Tibial artery (tissue), 4 donors: ENCODE measurements at regions not wholly inside any gene's neighbourhood (a gene's known extent, or its start where the extent isn't known, plus 50 kb on each side); places are given as distances from the start of the nearest gene placed in this dataset.

ENCODE experiments used
- DNase-seq, 2 donors: peaks; one replicate each; pipeline ENCODE4 v3.0.0-alpha.2; 2019
- H3K27ac ChIP-seq, 2 donors: fragments of 200-600 bp; sonication (generic) in 1 of 2; 1 replicate in 1 of 2; 2 replicates in 1 of 2; pipeline ENCODE4 v1.5.1; 2018 to 2019; ENCODE audit warnings: mild to moderate bottlenecking in 1 of 2
- H3K27me3 ChIP-seq, 2 donors: fragments of 200-600 bp; sonication (generic) in 1 of 2; one replicate each; pipeline versions ENCODE4 v1.5.1 to v1.6.0; 2016 to 2019
- H3K36me3 ChIP-seq, 3 donors: fragments of 200-600 bp; sonication (generic) in 2 of 3; one replicate each; pipeline ENCODE4 v1.5.1; 2016 to 2019; ENCODE audit warnings: mild to moderate bottlenecking in 2 of 3
- H3K4me1 ChIP-seq, 4 donors: fragments of 200-600 bp; sonication (generic) in 2 of 4; 1 replicate in 3 of 4; 2 replicates in 1 of 4; pipeline ENCODE4 v1.5.1; 2016 to 2019
- H3K4me3 ChIP-seq, 2 donors: fragments of 200-600 bp; sonication (generic) in 1 of 2; 1 replicate in 1 of 2; 2 replicates in 1 of 2; pipeline ENCODE4 v1.5.1; 2018 to 2019; ENCODE audit warnings: mild to moderate bottlenecking in 2 of 2
- H3K9me3 ChIP-seq, 3 donors: fragments of 200-600 bp; sonication (generic) in 1 of 3; one replicate each; pipeline ENCODE4 v1.5.1; 2016 to 2019
- CTCF ChIP-seq, 2 experiments: fragments of 200-600 bp in 1 of 2; fragments of 450-650 bp in 1 of 2; IDR thresholded peaks; one replicate each; pipeline ENCODE4 v1.5.1; 2017 to 2019; ENCODE audit warnings: antibody characterized with exemption in 2 of 2, mild to moderate bottlenecking in 1 of 2, moderate library complexity in 1 of 2
- intact Hi-C: fragments of 100-400 bp; cut with DNase I; formaldehyde crosslinking; loops from one replicate; pipeline ENCODE4 v1.15.0; 2023; ENCODE audit warnings: low total_unique reads

- Histone ChIP-seq H3K9me3 (no peaks in the 10 kb centered on the region), H3K36me3 (no peaks in the 10 kb centered on the region), H3K4me3 (no peak overlapping the region), H3K27ac (no peak overlapping the region), H3K27me3 (no peaks in the 10 kb centered on the region), H3K4me1 (peaks cover 0 to 41% (median 25%) of the 10 kb centered on the region in 4 donors)
- DNase-seq: no peak
- intact Hi-C loops: no loop called here
- no peak for TF ChIP-seq CTCF (IDR thresholded peaks at IDR 0.05)
Measured at GRCh38 chr1:201632364-201632952, 93.5 kb downstream of the NAV1 start.

DNA sequence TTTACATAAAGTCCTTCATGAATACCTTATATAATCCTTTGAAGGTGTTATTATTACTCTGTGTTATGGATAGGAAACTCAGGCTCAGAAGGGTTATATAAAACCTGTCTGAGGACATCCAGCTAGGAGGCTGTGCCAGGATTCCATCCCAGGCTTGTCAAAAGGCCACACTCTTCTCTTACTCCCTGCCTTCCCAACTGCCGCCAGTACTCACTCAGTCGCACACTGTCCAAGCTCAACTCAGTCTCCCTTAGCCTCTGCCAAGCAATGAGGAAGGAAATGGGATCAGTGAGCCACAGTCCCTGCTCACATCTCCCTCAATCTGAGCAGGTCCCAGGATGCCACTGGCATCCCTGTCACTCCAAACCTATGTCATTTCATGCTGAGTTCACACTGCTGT lies 94.4 kb downstream of the NAV1 start:
- Histone ChIP-seq H3K36me3 (no peaks in the 10 kb centered on the region), H3K9me3 (no peaks in the 10 kb centered on the region), H3K4me1 (peaks cover 0 to 41% (median 24%) of the 10 kb centered on the region in 4 donors), H3K4me3 (no peak overlapping the region), H3K27me3 (no peaks in the 10 kb centered on the region), H3K27ac (no peak overlapping the region)
- intact Hi-C loops: no loop called here
- no peak for TF ChIP-seq CTCF (IDR thresholded peaks at IDR 0.05)
- no peak for DNase-seq

GRCh38 chr1:201633811-201634210 lies 94.9 kb downstream of the NAV1 start:
- Histone ChIP-seq H3K4me3 (no peak overlapping the region), H3K9me3 (no peaks in the 10 kb centered on the region), H3K27ac (no peak overlapping the region), H3K36me3 (no peaks in the 10 kb centered on the region), H3K4me1 (peaks cover 0 to 41% (median 21%) of the 10 kb centered on the region in 4 donors), H3K27me3 (no peaks in the 10 kb centered on the region)
- no peak for TF ChIP-seq CTCF (IDR thresholded peaks at IDR 0.05)
- DNase-seq: no peak
- intact Hi-C loops: no loop called here

DNA sequence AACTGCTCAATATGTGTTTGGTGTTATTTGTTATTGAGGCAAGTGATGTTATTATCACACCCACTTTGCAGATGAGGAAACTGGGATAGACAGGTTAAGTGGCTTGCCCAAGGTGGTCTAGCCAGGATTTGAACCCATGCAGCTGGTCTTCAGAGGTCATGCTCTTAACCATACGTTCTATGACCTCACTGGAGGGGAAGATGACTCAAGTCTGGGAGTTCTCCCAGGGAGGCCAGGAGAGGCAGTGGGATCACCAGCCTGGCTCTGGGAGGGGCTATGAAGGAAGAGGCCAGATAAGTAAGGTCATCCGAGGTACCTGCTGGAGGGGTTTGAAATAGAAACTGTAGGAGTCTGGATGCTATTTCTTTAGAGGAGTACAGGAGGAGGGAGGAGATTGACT lies 95.3 kb downstream of the NAV1 start:
- H3K36me3 ChIP-seq: no peaks in the 10 kb centered on the region
- intact Hi-C loops: no loop called here
- no peak for DNase-seq
- H3K27ac ChIP-seq: no peak overlapping the region
- H3K4me3 ChIP-seq: no peak overlapping the region
- H3K9me3 ChIP-seq: no peaks in the 10 kb centered on the region
- H3K27me3 ChIP-seq: no peaks in the 10 kb centered on the region
- no peak for TF ChIP-seq CTCF (IDR thresholded peaks at IDR 0.05)
- H3K4me1 ChIP-seq: peaks cover 0 to 40% (median 21%) of the 10 kb centered on the region in 4 donors

GRCh38 chr1:201636097-201636496 lies 97.2 kb downstream of the NAV1 start:
- Histone ChIP-seq H3K9me3 (no peaks in the 10 kb centered on the region), H3K27me3 (no peaks in the 10 kb centered on the region), H3K4me1 (peaks cover 0 to 22% (median 6%) of the 10 kb centered on the region in 4 donors), H3K36me3 (no peaks in the 10 kb centered on the region), H3K27ac (no peak overlapping the region), H3K4me3 (no peak overlapping the region)
- TF ChIP-seq CTCF (IDR thresholded peaks at IDR 0.05): no peak
- DNase-seq: no peak
- intact Hi-C loops: no loop called here

DNA sequence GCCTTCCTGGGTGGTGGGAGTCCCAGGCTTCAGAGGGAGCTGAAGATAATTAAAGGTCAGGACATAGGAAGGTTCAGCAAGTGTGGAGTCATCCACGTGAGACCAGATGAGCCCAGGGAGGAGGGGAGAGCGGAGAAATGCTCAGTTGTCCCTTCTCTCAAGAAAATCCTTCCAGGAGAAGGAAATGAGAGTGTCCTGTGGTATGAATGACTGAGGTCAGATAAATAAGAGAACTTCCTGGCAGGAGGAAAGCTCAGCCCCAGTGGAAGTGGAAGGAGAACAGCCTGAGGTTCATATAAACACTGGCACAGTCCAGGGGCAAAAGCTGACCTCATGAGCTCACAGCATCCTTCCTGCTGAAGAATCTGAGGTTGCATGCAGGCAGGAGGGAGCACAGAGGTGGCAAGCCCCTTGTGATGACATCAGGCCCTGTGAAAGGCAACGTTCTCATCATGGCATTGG lies 97.6 kb downstream of the NAV1 start:
- Histone ChIP-seq H3K27ac (no peak overlapping the region), H3K9me3 (no peaks in the 10 kb centered on the region), H3K4me3 (no peak overlapping the region), H3K36me3 (no peaks in the 10 kb centered on the region), H3K27me3 (no peaks in the 10 kb centered on the region), H3K4me1 (peaks cover 0 to 19% (median 6%) of the 10 kb centered on the region in 4 donors)
- intact Hi-C loops: no loop called here
- TF ChIP-seq CTCF (IDR thresholded peaks at IDR 0.05): no peak
- no peak for DNase-seq
